NB4 (cell line): ENCODE measurements at regions not wholly inside any gene's neighbourhood (a gene's known extent, or its start where the extent isn't known, plus 50 kb on each side); places are given as distances from the start of the nearest gene placed in this dataset.

Experiments used
- MYC ChIP-seq: IDR thresholded peaks from 2 replicates; pipeline ENCODE4 v1.6.1; 2011; ENCODE audit warnings: low read depth, low read length
- POLR2A ChIP-seq: IDR thresholded peaks from 2 replicates; pipeline ENCODE4 v1.6.1; 2011; ENCODE audit warnings: mild to moderate bottlenecking; ENCODE audit not compliant: insufficient read length; ENCODE audit errors: extremely low read depth
- TF ChIP-seq, protein P1 (sequence below): IDR thresholded peaks from one replicate; pipeline ENCODE4 v1.5.1; 2012; ENCODE audit warnings: low read depth, low read length
- TF ChIP-seq, protein P2 (sequence below): IDR thresholded peaks from 2 replicates; pipeline ENCODE4 v1.6.1; 2011; ENCODE audit warnings: low read depth, low read length

DNA sequence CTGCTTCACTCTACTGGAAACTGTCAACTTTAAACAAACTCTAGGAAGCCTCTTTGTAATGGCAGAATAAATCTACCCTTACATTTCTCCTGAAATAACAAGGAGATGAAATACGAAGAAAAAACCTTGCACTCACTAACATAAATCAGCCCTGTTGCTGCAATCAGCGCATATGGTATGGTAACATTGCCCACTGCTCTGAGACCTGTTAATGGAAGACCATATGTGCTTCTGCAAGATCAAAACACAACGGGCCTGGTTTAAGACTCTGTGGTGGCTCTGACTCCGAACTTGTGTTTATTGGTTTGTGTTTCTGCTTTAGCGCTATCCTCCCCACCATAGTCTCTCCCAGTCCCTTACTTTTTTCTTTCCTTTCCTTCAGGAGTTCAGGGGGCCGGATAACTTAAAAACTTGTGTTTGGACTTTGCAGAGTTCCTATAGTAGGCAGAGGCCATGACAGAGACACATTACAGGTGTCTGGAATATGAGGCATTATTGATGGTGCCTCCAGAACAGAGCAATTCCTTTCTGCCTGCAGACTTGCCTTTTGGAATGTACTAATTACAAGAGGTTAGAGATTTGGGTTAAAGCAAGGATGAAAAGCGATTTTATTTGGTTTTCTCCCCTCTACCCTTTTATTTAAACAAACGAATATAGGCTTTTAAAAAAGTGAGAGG, 110.8 kb downstream of the PSAT1 start:
- TF ChIP-seq, protein P1, sequence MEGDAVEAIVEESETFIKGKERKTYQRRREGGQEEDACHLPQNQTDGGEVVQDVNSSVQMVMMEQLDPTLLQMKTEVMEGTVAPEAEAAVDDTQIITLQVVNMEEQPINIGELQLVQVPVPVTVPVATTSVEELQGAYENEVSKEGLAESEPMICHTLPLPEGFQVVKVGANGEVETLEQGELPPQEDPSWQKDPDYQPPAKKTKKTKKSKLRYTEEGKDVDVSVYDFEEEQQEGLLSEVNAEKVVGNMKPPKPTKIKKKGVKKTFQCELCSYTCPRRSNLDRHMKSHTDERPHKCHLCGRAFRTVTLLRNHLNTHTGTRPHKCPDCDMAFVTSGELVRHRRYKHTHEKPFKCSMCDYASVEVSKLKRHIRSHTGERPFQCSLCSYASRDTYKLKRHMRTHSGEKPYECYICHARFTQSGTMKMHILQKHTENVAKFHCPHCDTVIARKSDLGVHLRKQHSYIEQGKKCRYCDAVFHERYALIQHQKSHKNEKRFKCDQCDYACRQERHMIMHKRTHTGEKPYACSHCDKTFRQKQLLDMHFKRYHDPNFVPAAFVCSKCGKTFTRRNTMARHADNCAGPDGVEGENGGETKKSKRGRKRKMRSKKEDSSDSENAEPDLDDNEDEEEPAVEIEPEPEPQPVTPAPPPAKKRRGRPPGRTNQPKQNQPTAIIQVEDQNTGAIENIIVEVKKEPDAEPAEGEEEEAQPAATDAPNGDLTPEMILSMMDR: no peak
- TF ChIP-seq, protein P2, sequence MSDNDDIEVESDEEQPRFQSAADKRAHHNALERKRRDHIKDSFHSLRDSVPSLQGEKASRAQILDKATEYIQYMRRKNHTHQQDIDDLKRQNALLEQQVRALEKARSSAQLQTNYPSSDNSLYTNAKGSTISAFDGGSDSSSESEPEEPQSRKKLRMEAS: no peak
- TF ChIP-seq MYC: no peak
- TF ChIP-seq POLR2A: no peak
